ENCODE measurements at regions not wholly inside any gene's neighbourhood (a gene's known extent, or its start where the extent isn't known, plus 50 kb on each side); places are given as distances from the start of the nearest gene placed in this dataset.

DNA sequence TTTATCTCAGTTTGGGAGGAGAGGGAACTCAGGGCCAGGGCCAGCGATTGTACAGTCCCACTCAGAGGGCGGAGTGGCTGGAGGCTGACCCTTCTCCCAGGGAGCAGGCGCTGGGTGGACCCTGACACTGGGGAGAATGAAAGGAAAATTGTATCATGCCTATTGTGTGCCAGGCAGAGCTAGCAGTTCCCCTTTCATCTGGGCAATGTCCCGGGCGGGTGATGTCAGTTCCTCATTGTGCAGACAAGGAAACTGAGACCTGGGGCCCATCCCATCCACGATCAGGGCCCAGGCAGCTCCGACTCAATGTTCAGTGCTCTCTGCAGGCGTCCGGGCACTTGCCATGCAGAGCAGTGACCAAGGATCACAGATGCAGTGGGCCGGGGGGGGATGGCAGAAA lies 101.9 kb upstream of the RTL1 start:
- H3K4me2 ChIP-seq (ENCODE audit: low read depth, low read length) = peak overlapping the region; percentile 43
- TF ChIP-seq, protein P1, sequence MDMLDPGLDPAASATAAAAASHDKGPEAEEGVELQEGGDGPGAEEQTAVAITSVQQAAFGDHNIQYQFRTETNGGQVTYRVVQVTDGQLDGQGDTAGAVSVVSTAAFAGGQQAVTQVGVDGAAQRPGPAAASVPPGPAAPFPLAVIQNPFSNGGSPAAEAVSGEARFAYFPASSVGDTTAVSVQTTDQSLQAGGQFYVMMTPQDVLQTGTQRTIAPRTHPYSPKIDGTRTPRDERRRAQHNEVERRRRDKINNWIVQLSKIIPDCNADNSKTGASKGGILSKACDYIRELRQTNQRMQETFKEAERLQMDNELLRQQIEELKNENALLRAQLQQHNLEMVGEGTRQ (IDR thresholded peaks at IDR 0.05; ENCODE audit: low read depth, low read length) = no peak
- no peak for TF ChIP-seq MAFK (IDR thresholded peaks at IDR 0.05; ENCODE audit: low read depth, low read length)
- TF ChIP-seq FOS (IDR thresholded peaks at IDR 0.05; ENCODE audit: low read depth, low read length) = no peak
- TF ChIP-seq SMC3 (IDR thresholded peaks at IDR 0.05; ENCODE audit: low read depth, low read length) = no peak
- TF ChIP-seq RFX5 (IDR thresholded peaks at IDR 0.05; ENCODE audit: low read depth, low read length) = no peak
- TF ChIP-seq, protein P2, sequence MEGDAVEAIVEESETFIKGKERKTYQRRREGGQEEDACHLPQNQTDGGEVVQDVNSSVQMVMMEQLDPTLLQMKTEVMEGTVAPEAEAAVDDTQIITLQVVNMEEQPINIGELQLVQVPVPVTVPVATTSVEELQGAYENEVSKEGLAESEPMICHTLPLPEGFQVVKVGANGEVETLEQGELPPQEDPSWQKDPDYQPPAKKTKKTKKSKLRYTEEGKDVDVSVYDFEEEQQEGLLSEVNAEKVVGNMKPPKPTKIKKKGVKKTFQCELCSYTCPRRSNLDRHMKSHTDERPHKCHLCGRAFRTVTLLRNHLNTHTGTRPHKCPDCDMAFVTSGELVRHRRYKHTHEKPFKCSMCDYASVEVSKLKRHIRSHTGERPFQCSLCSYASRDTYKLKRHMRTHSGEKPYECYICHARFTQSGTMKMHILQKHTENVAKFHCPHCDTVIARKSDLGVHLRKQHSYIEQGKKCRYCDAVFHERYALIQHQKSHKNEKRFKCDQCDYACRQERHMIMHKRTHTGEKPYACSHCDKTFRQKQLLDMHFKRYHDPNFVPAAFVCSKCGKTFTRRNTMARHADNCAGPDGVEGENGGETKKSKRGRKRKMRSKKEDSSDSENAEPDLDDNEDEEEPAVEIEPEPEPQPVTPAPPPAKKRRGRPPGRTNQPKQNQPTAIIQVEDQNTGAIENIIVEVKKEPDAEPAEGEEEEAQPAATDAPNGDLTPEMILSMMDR (conservative IDR thresholded peaks at IDR 0.05; ENCODE audit: low read depth, low read length) = no peak
- TF ChIP-seq POLR2A (IDR thresholded peaks at IDR 0.05; ENCODE audit: low read depth, low read length) = no peak
- no peak for TF ChIP-seq BHLHE40 (IDR thresholded peaks at IDR 0.05; ENCODE audit: low read depth, low read length)
- no peak for TF ChIP-seq MXI1 (IDR thresholded peaks at IDR 0.05; ENCODE audit: borderline replicate concordance, low read depth, low read length)
- no peak for TF ChIP-seq NFE2L2 (IDR thresholded peaks at IDR 0.05; ENCODE audit: low read depth, low read length)
- TF ChIP-seq RCOR1 (IDR thresholded peaks at IDR 0.05; ENCODE audit: insufficient replicate concordance, low read length) = no peak
- no peak for TF ChIP-seq CHD1 (IDR thresholded peaks at IDR 0.05; ENCODE audit: low read depth, low read length)
- TF ChIP-seq, protein P3, sequence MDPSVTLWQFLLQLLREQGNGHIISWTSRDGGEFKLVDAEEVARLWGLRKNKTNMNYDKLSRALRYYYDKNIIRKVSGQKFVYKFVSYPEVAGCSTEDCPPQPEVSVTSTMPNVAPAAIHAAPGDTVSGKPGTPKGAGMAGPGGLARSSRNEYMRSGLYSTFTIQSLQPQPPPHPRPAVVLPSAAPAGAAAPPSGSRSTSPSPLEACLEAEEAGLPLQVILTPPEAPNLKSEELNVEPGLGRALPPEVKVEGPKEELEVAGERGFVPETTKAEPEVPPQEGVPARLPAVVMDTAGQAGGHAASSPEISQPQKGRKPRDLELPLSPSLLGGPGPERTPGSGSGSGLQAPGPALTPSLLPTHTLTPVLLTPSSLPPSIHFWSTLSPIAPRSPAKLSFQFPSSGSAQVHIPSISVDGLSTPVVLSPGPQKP (IDR thresholded peaks at IDR 0.05; ENCODE audit: borderline replicate concordance, low read depth, low read length) = no peak
- no peak for TF ChIP-seq MAZ (IDR thresholded peaks at IDR 0.05; ENCODE audit: borderline replicate concordance, low read depth, low read length)
- TF ChIP-seq RAD21 (IDR thresholded peaks at IDR 0.05; ENCODE audit: low read length) = no peak
- no peak for TF ChIP-seq CEBPB (IDR thresholded peaks at IDR 0.05; ENCODE audit: low read depth, low read length)
- peak overlapping the region; percentile 87 for H2AK9ac ChIP-seq (replicated peaks; ENCODE audit: low read depth, low read length, poor library complexity)
- peak overlapping the region; percentile 82 for H3K27ac ChIP-seq (ENCODE audit: insufficient read depth, low read length)
- in situ Hi-C loops (cut with MboI; ENCODE audit: low sequenced_read_pairs) = no loop called here
- H3K9me1 ChIP-seq (ENCODE audit: insufficient read depth, low read length) = peaks cover 41% of the 10 kb centered on the region
- peak overlapping the region; percentile 62 for H2AFZ ChIP-seq (replicated peaks; ENCODE audit: low read length, poor library complexity)
- no peaks in the 10 kb centered on the region for H3K9me3 ChIP-seq (ENCODE audit: control insufficient read depth, insufficient read depth, low read length)
- no peaks in the 10 kb centered on the region for H3K27me3 ChIP-seq (ENCODE audit: control insufficient read depth, insufficient read depth, low read length)
- peak overlapping the region; percentile 55 for H4K91ac ChIP-seq (ENCODE audit: insufficient read depth, low read depth, low read length)
- peak overlapping the region; percentile 23; the same call in 1 of the 2 replicates for H4K5ac ChIP-seq (ENCODE audit: low read depth, low read length)
- peak overlapping the region; percentile 76; the same call in 1 of the 2 replicates for H2BK20ac ChIP-seq (ENCODE audit: low read depth, low read length)
- peak overlapping the region; percentile 45; the same call in 1 of the 3 replicates for H2BK15ac ChIP-seq (ENCODE audit: low read depth, low read length)
- peak overlapping the region; percentile 41 for H2BK5ac ChIP-seq (ENCODE audit: low read depth, low read length, poor library complexity, severe bottlenecking)
- H3K79me1 ChIP-seq (ENCODE audit: low read depth in 1 of 2, low read length in 2 of 2) = peaks cover 6 to 71% of the 10 kb centered on the region in 2 experiments; a peak in 3 of 4 replicates
- peaks cover 27% of the 10 kb centered on the region for H3K4me1 ChIP-seq (ENCODE audit: control insufficient read depth, insufficient read depth, low read length)
- peak overlapping the region; percentile 84; the same call in 1 of the 2 replicates for H3K4ac ChIP-seq (ENCODE audit: low read depth, low read length)
- BruUV-seq (replicated peaks) = no TSS peak
- intact Hi-C loops (cut with micrococcal nuclease) = no loop called here
- POLR2A ChIA-PET (ENCODE audit: unreplicated experiment) = no interaction called here
- peak overlapping the region; percentile 62; the same call in 1 of the 2 replicates for H3K23ac ChIP-seq (ENCODE audit: low read depth, low read length)
- H2AK5ac ChIP-seq (ENCODE audit: low read depth, low read length) = peak overlapping the region; percentile 70
- 94% methylated on average over 6 of the region's 10 CpGs; no CpG with 5 or more reads in 1 of the 2 experiments for whole genome bisulfite sequencing, 2 experiments (ENCODE audit: extremely low coverage in 2 of 2, insufficient read length in 1 of 2)
- no peak for DNase-seq
- H4K20me1 ChIP-seq (ENCODE audit: insufficient read depth, low read length) = peaks cover 56% of the 10 kb centered on the region
- no peak overlapping the region for H3K4me3 ChIP-seq (ENCODE audit: insufficient read depth, low read depth, low read length)
- peaks cover 58% of the 10 kb centered on the region for H3K36me3 ChIP-seq (ENCODE audit: control insufficient read depth, insufficient read depth, low read length)
- H3K56ac ChIP-seq (ENCODE audit: extremely low read depth, insufficient read depth, low read length) = no peak overlapping the region; the same call in 1 of the 2 replicates
- no peak overlapping the region for H3K9ac ChIP-seq (ENCODE audit: low read depth, low read length)
- dilution Hi-C loops (cut with HindIII; ENCODE audit: low sequenced_read_pairs, unreplicated experiment) = no loop called here
- H4K8ac ChIP-seq (ENCODE audit: low read depth in 2 of 2, low read length in 2 of 2) = peak overlapping the region; percentile 32 to 68; a peak in 1 of 4 replicates
- CTCF ChIA-PET = interaction anchor here (0.7 kb wide), 1 partner anchor 11 kb away, joined by 3 read pairs; no protein-coding TSS in a partner anchor
- ATAC-seq (ENCODE audit: low read depth) = no peak
- peak overlapping the region; percentile 85 for H3K14ac ChIP-seq (replicated peaks; ENCODE audit: low read depth, low read length)
- peak overlapping the region; percentile 46 for H3K18ac ChIP-seq (ENCODE audit: low read depth, low read length)
- H2BK120ac ChIP-seq (ENCODE audit: low read depth, low read length) = peak overlapping the region; percentile 88
